Activated naive CD8-positive, alpha-beta T cell treated with anti-CD3 and anti-CD28 coated beads, Interleukin-2, amount 50 U/mL, for 24 hours (primary cell): ENCODE measurements at regions not wholly inside any gene's neighbourhood (a gene's known extent, or its start where the extent isn't known, plus 50 kb on each side); places are given as distances from the start of the nearest gene placed in this dataset.

Source experiments
- ATAC-seq: fragments of 150-1000 bp; cut with Tn5 transposase; one replicate; pipeline ENCODE4 v1.10.0; 2021
- DNase-seq: peaks from one replicate; pipeline ENCODE4 v3.0.0; 2021
- H3K27ac Mint-ChIP-seq: one replicate; pipeline ENCODE4 v1.8.0; 2021; ENCODE audit warnings: mild to moderate bottlenecking, mixed read lengths
- H3K27me3 Mint-ChIP-seq: one replicate; pipeline ENCODE4 v1.8.0; 2021; ENCODE audit warnings: mixed read lengths
- H3K36me3 Mint-ChIP-seq: one replicate; pipeline ENCODE4 v1.8.0; 2021; ENCODE audit warnings: low read depth, mixed read lengths
- H3K4me1 Mint-ChIP-seq: one replicate; pipeline ENCODE4 v1.8.0; 2021; ENCODE audit warnings: mixed read lengths
- H3K4me3 Mint-ChIP-seq: one replicate; pipeline ENCODE4 v1.8.0; 2021; ENCODE audit warnings: mild to moderate bottlenecking, moderate library complexity, mixed read lengths
- H3K9me3 Mint-ChIP-seq: one replicate; pipeline ENCODE4 v1.8.0; 2021; ENCODE audit warnings: mixed read lengths

GRCh38 chr10:54900584-54900983, 99.6 kb upstream of the PCDH15 start:
- no peaks in the 10 kb centered on the region for H3K4me1 Mint-ChIP-seq
- no peak for DNase-seq
- ATAC-seq = no peak
- no peak overlapping the region for H3K4me3 Mint-ChIP-seq
- no peaks in the 10 kb centered on the region for H3K27me3 Mint-ChIP-seq
- H3K36me3 Mint-ChIP-seq = no peaks in the 10 kb centered on the region
- H3K9me3 Mint-ChIP-seq = no peaks in the 10 kb centered on the region
- no peak overlapping the region for H3K27ac Mint-ChIP-seq

- Mint-ChIP-seq H3K9me3 (no peaks in the 10 kb centered on the region), H3K27ac (no peak overlapping the region), H3K4me1 (no peaks in the 10 kb centered on the region), H3K4me3 (no peak overlapping the region), H3K36me3 (no peaks in the 10 kb centered on the region), H3K27me3 (no peaks in the 10 kb centered on the region)
- DNase-seq (no peak), ATAC-seq (no peak)
Observed at GRCh38 chr10:54880996-54881395, 80.0 kb upstream of the PCDH15 start.

- Mint-ChIP-seq H3K4me1 (no peaks in the 10 kb centered on the region), H3K4me3 (no peak overlapping the region), H3K36me3 (no peaks in the 10 kb centered on the region), H3K27ac (no peak overlapping the region), H3K9me3 (peaks cover 4% of the 10 kb centered on the region), H3K27me3 (no peaks in the 10 kb centered on the region)
- DNase-seq (no peak), ATAC-seq (no peak)
Observed at GRCh38 chr10:54869022-54869421, 68.0 kb upstream of the PCDH15 start.

GRCh38 chr10:54866666-54867065, 65.6 kb upstream of the PCDH15 start:
- H3K36me3 Mint-ChIP-seq = no peaks in the 10 kb centered on the region
- DNase-seq = no peak
- H3K9me3 Mint-ChIP-seq = peaks cover 4% of the 10 kb centered on the region
- H3K4me3 Mint-ChIP-seq = no peak overlapping the region
- H3K27me3 Mint-ChIP-seq = no peaks in the 10 kb centered on the region
- H3K4me1 Mint-ChIP-seq = no peaks in the 10 kb centered on the region
- no peak for ATAC-seq
- H3K27ac Mint-ChIP-seq = no peak overlapping the region

GRCh38 chr10:54854843-54855242, 53.8 kb upstream of the PCDH15 start:
- no peak overlapping the region for H3K4me3 Mint-ChIP-seq
- ATAC-seq (no peak), DNase-seq (no peak)
- no peaks in the 10 kb centered on the region for H3K36me3 Mint-ChIP-seq
- no peaks in the 10 kb centered on the region for H3K27me3 Mint-ChIP-seq
- H3K4me1 Mint-ChIP-seq = no peaks in the 10 kb centered on the region
- peaks cover 5% of the 10 kb centered on the region for H3K9me3 Mint-ChIP-seq
- H3K27ac Mint-ChIP-seq = no peak overlapping the region

- no peaks in the 10 kb centered on the region for H3K27me3 Mint-ChIP-seq
- no peak overlapping the region for H3K27ac Mint-ChIP-seq
- H3K4me1 Mint-ChIP-seq = no peaks in the 10 kb centered on the region
- no peak for ATAC-seq
- no peaks in the 10 kb centered on the region for H3K36me3 Mint-ChIP-seq
- H3K9me3 Mint-ChIP-seq = peaks cover 5% of the 10 kb centered on the region
- no peak overlapping the region for H3K4me3 Mint-ChIP-seq
- no peak for DNase-seq
Observed at GRCh38 chr10:54854389-54854788, 53.4 kb upstream of the PCDH15 start.

GRCh38 chr10:54853883-54854282, 52.9 kb upstream of the PCDH15 start:
- Mint-ChIP-seq H3K27ac (no peak overlapping the region), H3K4me1 (no peaks in the 10 kb centered on the region), H3K9me3 (peaks cover 5% of the 10 kb centered on the region), H3K4me3 (no peak overlapping the region), H3K27me3 (no peaks in the 10 kb centered on the region), H3K36me3 (no peaks in the 10 kb centered on the region)
- ATAC-seq (no peak), DNase-seq (no peak)
